ENCODE measurements at regions not wholly inside any gene's neighbourhood (a gene's known extent, or its start where the extent isn't known, plus 50 kb on each side); places are given as distances from the start of the nearest gene placed in this dataset.

DNA sequence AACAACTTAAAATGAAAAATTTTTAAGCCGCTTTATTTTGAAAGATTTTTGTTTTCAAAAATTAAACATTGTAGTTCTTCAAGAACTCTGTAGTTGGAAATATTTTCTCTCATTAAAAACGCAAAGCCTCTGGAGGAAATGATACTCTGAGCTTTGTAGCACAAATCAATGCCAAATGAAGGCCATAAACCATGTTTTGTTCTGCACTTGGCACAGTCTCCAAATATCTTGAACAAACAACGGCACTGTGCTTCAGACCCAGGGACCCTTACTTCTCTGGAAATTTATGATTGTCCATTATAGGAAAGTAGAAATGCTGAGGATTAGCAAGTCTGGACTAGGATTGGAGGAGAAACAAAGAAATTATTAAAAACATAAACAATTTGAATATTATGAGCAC, 160.8 kb upstream of the BMP4 start:
- H3K79me2 ChIP-seq (ENCODE audit: control insufficient read depth in 1 of 2, insufficient read depth in 2 of 2, low read length in 2 of 2): no peaks in the 10 kb centered on the region
- no peak overlapping the region for H3K56ac ChIP-seq (replicated peaks; ENCODE audit: insufficient read length, low read depth, low read length)
- H4K8ac ChIP-seq (ENCODE audit: extremely low read depth, insufficient read depth, low read length): no peak overlapping the region
- WGBS, 2 experiments (ENCODE audit: extremely low coverage in 1 of 2, insufficient coverage in 1 of 2, insufficient read length in 1 of 2, insufficient replicate concordance in 2 of 2, low coverage in 1 of 2, low lambda C conversion rate in 2 of 2, missing lambda C conversion rate in 1 of 2): 61% methylated on average over 3 of the region's 3 CpGs; no CpG with 5 or more reads in 1 of the 2 experiments
- no peak overlapping the region for H3K4me3 ChIP-seq (ENCODE audit: extremely low read depth in 1 of 4, insufficient read depth in 2 of 4, low read depth in 3 of 4, low read length in 4 of 4)
- H3K36me3 ChIP-seq (ENCODE audit: control insufficient read depth in 2 of 4, insufficient read depth in 4 of 4, low read length in 3 of 4): no peaks in the 10 kb centered on the region
- H3K4me1 ChIP-seq (replicated peaks in 1 of 4; ENCODE audit: control insufficient read depth in 3 of 4, insufficient read depth in 4 of 4, low read length in 3 of 4): no peaks in the 10 kb centered on the region
- H3K27ac ChIP-seq (ENCODE audit: low read depth, low read length): no peak overlapping the region
- H3K9me3 ChIP-seq (ENCODE audit: insufficient read depth in 2 of 2, low read depth in 1 of 2, low read length in 1 of 2): no peaks in the 10 kb centered on the region
- no peak overlapping the region for H4K5ac ChIP-seq (ENCODE audit: insufficient read length, low read depth, low read length)
- H3K9ac ChIP-seq (replicated peaks in 1 of 4; ENCODE audit: extremely low read depth in 1 of 4, low read depth in 3 of 4, low read length in 3 of 4): no peak overlapping the region
- no peaks in the 10 kb centered on the region for H3K23me2 ChIP-seq (ENCODE audit: low read depth, low read length)
- H2BK12ac ChIP-seq (ENCODE audit: low read depth, low read length): no peak overlapping the region
- no peak overlapping the region for H3K4ac ChIP-seq (replicated peaks; ENCODE audit: insufficient read length, low read depth, low read length)
- no peak overlapping the region for H3K23ac ChIP-seq (ENCODE audit: insufficient read length)
- no peak overlapping the region for H3K18ac ChIP-seq (ENCODE audit: extremely low read depth, low read length)
- POLR2A ChIA-PET (ENCODE audit: partially characterized antibody): no interaction called here
- H2BK15ac ChIP-seq (ENCODE audit: low read length): no peak overlapping the region
- no peaks in the 10 kb centered on the region for H3K79me1 ChIP-seq (ENCODE audit: low read depth, low read length)
- TF ChIP-seq ASH2L (IDR thresholded peaks at IDR 0.05; ENCODE audit: low read length) (no peak), CTBP2 (IDR thresholded peaks at IDR 0.05; ENCODE audit: borderline replicate concordance, insufficient read depth, insufficient read length, low read length) (no peak), SIX5 (IDR thresholded peaks at IDR 0.05; ENCODE audit: low read depth, low read length) (no peak), CHD2 (IDR thresholded peaks at IDR 0.05; ENCODE audit: low read length) (no peak), RFX5 (IDR thresholded peaks at IDR 0.05; ENCODE audit: borderline replicate concordance, low read depth, low read length) (no peak), PHF8 (conservative IDR thresholded peaks at IDR 0.05; ENCODE audit: low read depth, low read length) (no peak), BACH1 (IDR thresholded peaks at IDR 0.05; ENCODE audit: low read length) (no peak), TAF1 (IDR thresholded peaks at IDR 0.05; ENCODE audit: low read depth, low read length) (no peak), GABPA (IDR thresholded peaks at IDR 0.05; ENCODE audit: borderline replicate concordance, insufficient read depth, low read length) (no peak)
- H3K4me2 ChIP-seq (ENCODE audit: insufficient read depth in 1 of 2, low read depth in 2 of 2, low read length in 2 of 2): no peak overlapping the region
- H3K27me3 ChIP-seq (replicated peaks in 1 of 4; ENCODE audit: control insufficient read depth in 3 of 4, extremely low read depth in 1 of 4, insufficient read depth in 3 of 4, low read length in 3 of 4): no peaks in the 10 kb centered on the region
- no peak overlapping the region for H2BK120ac ChIP-seq (replicated peaks; ENCODE audit: low read depth, low read length)
- CTCF ChIA-PET (ENCODE audit: partially characterized antibody): interaction anchor here (0.7 to 1.4 kb wide), 3 partner anchors 10 to 12 kb away, joined by 3 read pairs; no protein-coding TSS in a partner anchor
- H4K91ac ChIP-seq (replicated peaks; ENCODE audit: insufficient read length, low read length): no peak overlapping the region
- no peak for FAIRE-seq
- DNase-seq (ENCODE audit: low read depth in 1 of 2, low spot score in 2 of 2): no peak
- no peak overlapping the region for H2BK20ac ChIP-seq (ENCODE audit: low read length)
- no peak overlapping the region for H2BK5ac ChIP-seq (ENCODE audit: low read depth, low read length)
- no peak overlapping the region for H2AFZ ChIP-seq (ENCODE audit: low read length)
- no peak overlapping the region for H3K14ac ChIP-seq (ENCODE audit: insufficient read length)
- H4K20me1 ChIP-seq (replicated peaks in 1 of 2; ENCODE audit: control insufficient read depth in 1 of 2, insufficient read depth in 2 of 2, low read length in 2 of 2): no peaks in the 10 kb centered on the region
- no peak overlapping the region for H2AK5ac ChIP-seq (ENCODE audit: low read depth, low read length)
